A673 (cell line): ENCODE measurements at regions not wholly inside any gene's neighbourhood (a gene's known extent, or its start where the extent isn't known, plus 50 kb on each side); places are given as distances from the start of the nearest gene placed in this dataset.

Source experiments
- CTCF ChIP-seq: fragments of 300-800, 200-600 bp; sonication (generic); conservative IDR thresholded peaks from 2 replicates; pipeline ENCODE4 v1.5.1; 2017; ENCODE audit warnings: low read depth, mild to moderate bottlenecking, antibody characterized with exemption, low read length, moderate library complexity, mixed read lengths
- EZH2 ChIP-seq: fragments of 200-600 bp; sonication (generic); IDR thresholded peaks from 2 replicates; pipeline ENCODE4 v1.6.1; 2017; ENCODE audit warnings: borderline replicate concordance, low read depth, mild to moderate bottlenecking, mixed read lengths, antibody characterized with exemption, low read length; ENCODE audit not compliant: poor library complexity, severe bottlenecking

DNA sequence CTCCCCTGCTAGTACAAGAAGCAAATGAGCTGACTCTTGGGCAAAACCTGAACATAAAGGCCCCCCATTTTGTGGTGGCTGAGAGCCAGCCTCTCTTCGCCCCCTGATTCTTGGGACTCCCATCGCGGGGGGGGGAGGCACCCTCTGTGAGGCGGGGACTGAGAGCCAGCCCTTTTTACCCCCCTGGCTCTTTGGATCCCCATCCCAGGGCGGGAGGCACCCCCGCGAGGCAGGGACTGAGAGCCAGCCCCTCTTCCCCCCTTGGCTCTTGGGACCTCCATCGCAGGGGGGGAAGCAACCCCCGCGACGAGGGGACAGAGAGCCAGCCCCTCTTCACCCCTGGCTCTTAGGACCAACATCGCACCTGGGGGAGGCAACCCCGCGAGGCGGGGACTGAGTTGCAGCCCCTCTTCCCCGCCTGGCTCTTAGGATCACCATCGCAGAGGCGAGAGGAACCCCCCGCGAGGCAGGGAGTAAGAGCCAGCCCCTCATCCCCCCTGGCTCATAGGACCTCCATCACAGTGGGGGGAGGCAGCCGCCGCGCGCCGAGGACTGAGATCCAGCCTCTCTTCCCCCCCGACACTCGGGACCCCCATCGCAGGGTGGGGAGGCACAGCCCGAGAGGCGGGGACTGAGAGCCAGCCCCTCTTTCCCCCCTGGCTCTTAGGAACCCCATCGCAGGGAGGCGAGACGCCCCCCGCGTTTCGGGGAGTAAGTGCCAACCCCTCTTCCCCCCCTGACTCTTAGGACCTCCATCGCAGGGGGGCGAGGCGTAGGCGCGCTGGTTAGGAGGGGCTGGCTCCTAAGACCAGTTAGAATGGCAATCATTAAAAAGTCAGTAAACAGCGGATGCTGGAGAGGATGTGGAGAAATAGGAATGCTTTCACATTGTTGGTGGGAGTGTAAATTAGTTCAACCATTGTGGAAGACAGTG is 2428.4 kb upstream of the PCDH20 start:
- no peak for TF ChIP-seq CTCF
- no peak for TF ChIP-seq EZH2
